ENCODE measurements at regions not wholly inside any gene's neighbourhood (a gene's known extent, or its start where the extent isn't known, plus 50 kb on each side); places are given as distances from the start of the nearest gene placed in this dataset.

DNA sequence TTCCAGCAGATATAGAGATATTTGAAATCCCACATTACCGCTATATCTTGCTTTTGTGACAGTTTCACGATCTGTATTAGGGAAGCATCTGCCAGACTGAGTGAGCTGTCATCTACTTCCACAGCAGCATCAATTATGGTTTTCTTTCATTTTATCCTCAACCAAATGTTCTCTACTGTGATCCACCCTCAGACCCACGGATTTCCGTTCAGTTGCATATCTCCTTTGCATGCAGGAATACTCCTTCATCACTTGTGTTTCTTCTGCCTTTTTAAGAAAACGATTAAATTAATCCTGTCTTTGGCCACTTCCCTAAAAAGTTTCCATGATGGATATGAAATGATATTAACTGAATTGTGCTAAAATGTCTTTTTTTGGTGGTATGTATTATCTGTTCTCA lies 262.1 kb upstream of the ADGRB3 start:
- no peak overlapping the region for H2BK120ac ChIP-seq (ENCODE audit: low read depth, low read length)
- H2AK5ac ChIP-seq (ENCODE audit: low read depth, low read length), result no peak overlapping the region
- H2BK5ac ChIP-seq (ENCODE audit: low read length), result no peak overlapping the region
- H2BK12ac ChIP-seq (ENCODE audit: low read length), result no peak overlapping the region
- no peak overlapping the region for H3K18ac ChIP-seq (ENCODE audit: low read length)
- H3K9ac ChIP-seq (ENCODE audit: low read depth, low read length, poor library complexity), result no peak overlapping the region
- H3K27ac ChIP-seq (replicated peaks; ENCODE audit: low read length), result no peak overlapping the region
- H3K23ac ChIP-seq (ENCODE audit: low read depth, low read length, poor library complexity), result no peak overlapping the region
- H3K4me1 ChIP-seq (ENCODE audit: control insufficient read depth in 2 of 2, insufficient read depth in 1 of 2, low read depth in 1 of 2, low read length in 2 of 2), result no peaks in the 10 kb centered on the region
- H3K79me1 ChIP-seq (ENCODE audit: low read depth, low read length), result no peaks in the 10 kb centered on the region
- no peak overlapping the region for H2AFZ ChIP-seq (ENCODE audit: low read length)
- no CpG with 5 or more reads among the region's 5 CpGs for WGBS, 2 donors (ENCODE audit: extremely low coverage in 2 of 2, insufficient read length in 2 of 2, insufficient replicate concordance in 1 of 2)
- no peak for DNase-seq (ENCODE audit: low spot score)
- H3K9me3 ChIP-seq (replicated peaks in 1 of 2; ENCODE audit: control insufficient read depth in 2 of 2, insufficient read depth in 1 of 2, low read depth in 1 of 2, low read length in 2 of 2), result no peaks in the 10 kb centered on the region
- no peak overlapping the region for H4K91ac ChIP-seq (ENCODE audit: low read depth, low read length, poor library complexity)
- no peak overlapping the region for H3K4me2 ChIP-seq (ENCODE audit: insufficient read depth, low read length, poor library complexity, severe bottlenecking)
- H2BK15ac ChIP-seq (ENCODE audit: low read length), result no peak overlapping the region
- H3K27me3 ChIP-seq (ENCODE audit: control insufficient read depth in 3 of 3, insufficient read depth in 3 of 3, low read depth in 1 of 3, low read length in 3 of 3), result no peaks in the 10 kb centered on the region
- H3K36me3 ChIP-seq (replicated peaks in 1 of 2; ENCODE audit: control insufficient read depth in 2 of 2, insufficient read depth in 2 of 2, low read length in 2 of 2), result no peaks in the 10 kb centered on the region
- H3K14ac ChIP-seq (ENCODE audit: low read length), result no peak overlapping the region
- no peak overlapping the region for H4K8ac ChIP-seq (ENCODE audit: low read depth, low read length)
- no peak overlapping the region for H3K4me3 ChIP-seq (ENCODE audit: low read length in 2 of 2)
- no peak overlapping the region for H3K4ac ChIP-seq (ENCODE audit: low read length)

DNA sequence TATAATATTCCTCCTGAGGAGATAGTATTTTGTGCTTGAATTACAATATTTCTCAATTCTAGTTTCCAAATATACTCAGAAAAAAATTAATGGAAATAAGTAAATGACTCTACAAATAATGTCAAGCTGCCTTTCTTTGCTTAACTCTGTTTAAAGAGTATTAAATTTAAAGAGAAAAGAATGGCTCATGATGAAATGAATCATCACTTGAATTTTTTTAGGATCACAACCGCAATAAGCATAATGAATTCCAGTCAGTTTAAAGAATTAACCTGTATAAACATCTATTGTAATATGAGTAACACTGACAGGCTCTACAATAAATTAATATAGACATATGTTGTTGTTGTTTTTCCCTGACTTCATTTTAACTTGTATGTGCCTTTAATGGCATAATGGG lies 266.2 kb upstream of the ADGRB3 start:
- no peak overlapping the region for H2AK5ac ChIP-seq (ENCODE audit: low read depth, low read length)
- no peak overlapping the region for H4K91ac ChIP-seq (ENCODE audit: low read depth, low read length, poor library complexity)
- H2BK15ac ChIP-seq (ENCODE audit: low read length), result no peak overlapping the region
- no peaks in the 10 kb centered on the region for H3K4me1 ChIP-seq (ENCODE audit: control insufficient read depth in 2 of 2, insufficient read depth in 1 of 2, low read depth in 1 of 2, low read length in 2 of 2)
- H3K4me3 ChIP-seq (ENCODE audit: low read length in 2 of 2), result no peak overlapping the region
- no peak overlapping the region for H2BK5ac ChIP-seq (ENCODE audit: low read length)
- H3K23ac ChIP-seq (ENCODE audit: low read depth, low read length, poor library complexity), result no peak overlapping the region
- H3K27ac ChIP-seq (replicated peaks; ENCODE audit: low read length), result no peak overlapping the region
- H3K27me3 ChIP-seq (ENCODE audit: control insufficient read depth in 3 of 3, insufficient read depth in 3 of 3, low read depth in 1 of 3, low read length in 3 of 3), result no peaks in the 10 kb centered on the region
- H2AFZ ChIP-seq (ENCODE audit: low read length), result no peak overlapping the region
- H3K14ac ChIP-seq (ENCODE audit: low read length), result no peak overlapping the region
- no peak overlapping the region for H3K9ac ChIP-seq (ENCODE audit: low read depth, low read length, poor library complexity)
- H3K18ac ChIP-seq (ENCODE audit: low read length), result no peak overlapping the region
- H3K9me3 ChIP-seq (replicated peaks in 1 of 2; ENCODE audit: control insufficient read depth in 2 of 2, insufficient read depth in 1 of 2, low read depth in 1 of 2, low read length in 2 of 2), result no peaks in the 10 kb centered on the region
- DNase-seq (ENCODE audit: low spot score), result no peak
- H4K8ac ChIP-seq (ENCODE audit: low read depth, low read length), result no peak overlapping the region
- no peaks in the 10 kb centered on the region for H3K36me3 ChIP-seq (replicated peaks in 1 of 2; ENCODE audit: control insufficient read depth in 2 of 2, insufficient read depth in 2 of 2, low read length in 2 of 2)
- H3K4me2 ChIP-seq (ENCODE audit: insufficient read depth, low read length, poor library complexity, severe bottlenecking), result no peak overlapping the region
- WGBS, 2 donors (ENCODE audit: extremely low coverage in 2 of 2, insufficient read length in 2 of 2, insufficient replicate concordance in 1 of 2), result no CpG with 5 or more reads among the region's 1 CpG
- H3K4ac ChIP-seq (ENCODE audit: low read length), result no peak overlapping the region
- no peak overlapping the region for H2BK12ac ChIP-seq (ENCODE audit: low read length)
- no peaks in the 10 kb centered on the region for H3K79me1 ChIP-seq (ENCODE audit: low read depth, low read length)
- no peak overlapping the region for H2BK120ac ChIP-seq (ENCODE audit: low read depth, low read length)

- H4K91ac ChIP-seq (ENCODE audit: low read depth, low read length, poor library complexity), result no peak overlapping the region
- H2BK5ac ChIP-seq (ENCODE audit: low read length), result no peak overlapping the region
- H3K18ac ChIP-seq (ENCODE audit: low read length), result no peak overlapping the region
- H2AK5ac ChIP-seq (ENCODE audit: low read depth, low read length), result no peak overlapping the region
- no peak for DNase-seq (ENCODE audit: low spot score)
- no peak overlapping the region for H2BK12ac ChIP-seq (ENCODE audit: low read length)
- H3K36me3 ChIP-seq (replicated peaks in 1 of 2; ENCODE audit: control insufficient read depth in 2 of 2, insufficient read depth in 2 of 2, low read length in 2 of 2), result no peaks in the 10 kb centered on the region
- no peak overlapping the region for H3K9ac ChIP-seq (ENCODE audit: low read depth, low read length, poor library complexity)
- H2AFZ ChIP-seq (ENCODE audit: low read length), result no peak overlapping the region
- H3K4ac ChIP-seq (ENCODE audit: low read length), result no peak overlapping the region
- no peak overlapping the region for H2BK120ac ChIP-seq (ENCODE audit: low read depth, low read length)
- no peaks in the 10 kb centered on the region for H3K79me1 ChIP-seq (ENCODE audit: low read depth, low read length)
- no peak overlapping the region for H3K27ac ChIP-seq (replicated peaks; ENCODE audit: low read length)
- no peak overlapping the region for H3K4me3 ChIP-seq (ENCODE audit: low read length in 2 of 2)
- H3K9me3 ChIP-seq (replicated peaks in 1 of 2; ENCODE audit: control insufficient read depth in 2 of 2, insufficient read depth in 1 of 2, low read depth in 1 of 2, low read length in 2 of 2), result no peaks in the 10 kb centered on the region
- no peak overlapping the region for H4K8ac ChIP-seq (ENCODE audit: low read depth, low read length)
- no peak overlapping the region for H3K23ac ChIP-seq (ENCODE audit: low read depth, low read length, poor library complexity)
- no CpG with 5 or more reads among the region's 2 CpGs for WGBS, 2 donors (ENCODE audit: extremely low coverage in 2 of 2, insufficient read length in 2 of 2, insufficient replicate concordance in 1 of 2)
- no peak overlapping the region for H3K4me2 ChIP-seq (ENCODE audit: insufficient read depth, low read length, poor library complexity, severe bottlenecking)
- H3K27me3 ChIP-seq (ENCODE audit: control insufficient read depth in 3 of 3, insufficient read depth in 3 of 3, low read depth in 1 of 3, low read length in 3 of 3), result no peaks in the 10 kb centered on the region
- no peak overlapping the region for H2BK15ac ChIP-seq (ENCODE audit: low read length)
- no peaks in the 10 kb centered on the region for H3K4me1 ChIP-seq (ENCODE audit: control insufficient read depth in 2 of 2, insufficient read depth in 1 of 2, low read depth in 1 of 2, low read length in 2 of 2)
- H3K14ac ChIP-seq (ENCODE audit: low read length), result no peak overlapping the region
Observed at GRCh38 chr6:68364271-68364805, 270.7 kb upstream of the ADGRB3 start.

DNA sequence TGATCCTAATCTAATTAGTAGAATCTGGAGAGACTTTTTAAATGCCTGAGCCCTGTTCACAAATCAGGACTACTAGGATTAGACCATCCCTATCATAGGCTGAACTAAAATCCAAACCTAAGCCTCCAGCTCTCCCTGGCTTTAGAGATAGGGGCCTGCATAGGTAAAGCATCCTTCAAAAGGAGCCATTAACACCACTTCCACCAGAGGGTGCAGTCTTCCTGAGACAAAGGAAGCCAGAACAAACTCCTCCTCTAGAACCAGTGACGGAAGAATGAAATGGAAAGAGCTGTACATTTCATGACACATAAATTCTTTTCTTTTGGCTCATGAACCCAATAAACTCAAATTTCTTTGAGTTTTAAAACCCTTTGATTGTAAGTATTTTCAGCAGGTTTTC lies 291.2 kb upstream of the ADGRB3 start:
- Histone ChIP-seq H3K27ac (replicated peaks; ENCODE audit: low read length) (no peak overlapping the region), H3K9me3 (replicated peaks in 1 of 2; ENCODE audit: control insufficient read depth in 2 of 2, insufficient read depth in 1 of 2, low read depth in 1 of 2, low read length in 2 of 2) (no peaks in the 10 kb centered on the region), H2BK5ac (ENCODE audit: low read length) (no peak overlapping the region), H2AFZ (ENCODE audit: low read length) (no peak overlapping the region), H3K27me3 (ENCODE audit: control insufficient read depth in 3 of 3, insufficient read depth in 3 of 3, low read depth in 1 of 3, low read length in 3 of 3) (no peaks in the 10 kb centered on the region), H3K79me1 (ENCODE audit: low read depth, low read length) (no peaks in the 10 kb centered on the region), H3K18ac (ENCODE audit: low read length) (no peak overlapping the region), H3K36me3 (replicated peaks in 1 of 2; ENCODE audit: control insufficient read depth in 2 of 2, insufficient read depth in 2 of 2, low read length in 2 of 2) (no peaks in the 10 kb centered on the region), H2BK12ac (ENCODE audit: low read length) (no peak overlapping the region), H3K4ac (ENCODE audit: low read length) (no peak overlapping the region), H2BK15ac (ENCODE audit: low read length) (no peak overlapping the region), H3K23ac (ENCODE audit: low read depth, low read length, poor library complexity) (no peak overlapping the region), H3K14ac (ENCODE audit: low read length) (no peak overlapping the region), H4K8ac (ENCODE audit: low read depth, low read length) (no peak overlapping the region), H2BK120ac (ENCODE audit: low read depth, low read length) (no peak overlapping the region), H3K4me1 (ENCODE audit: control insufficient read depth in 2 of 2, insufficient read depth in 1 of 2, low read depth in 1 of 2, low read length in 2 of 2) (no peaks in the 10 kb centered on the region), H3K9ac (ENCODE audit: low read depth, low read length, poor library complexity) (no peak overlapping the region), H3K4me2 (ENCODE audit: insufficient read depth, low read length, poor library complexity, severe bottlenecking) (peak overlapping the region; percentile 11), H2AK5ac (ENCODE audit: low read depth, low read length) (no peak overlapping the region), H3K4me3 (ENCODE audit: low read length in 2 of 2) (no peak overlapping the region), H4K91ac (ENCODE audit: low read depth, low read length, poor library complexity) (no peak overlapping the region)
- WGBS, 2 donors (ENCODE audit: extremely low coverage in 2 of 2, insufficient read length in 2 of 2, insufficient replicate concordance in 1 of 2), result no CpG with 5 or more reads among the region's 1 CpG
- DNase-seq (ENCODE audit: low spot score), result peak; percentile 41

All from neuronal stem cell (in vitro differentiated cells).